Calu3 (cell line): ENCODE measurements at regions not wholly inside any gene's neighbourhood (a gene's known extent, or its start where the extent isn't known, plus 50 kb on each side); places are given as distances from the start of the nearest gene placed in this dataset.

ENCODE experiments used
- BruUV-seq: library from RNA; stranded (reverse); fragments of 400-500 nt; replicated peaks from 2 replicates; lab custom pipeline; 2021; lab: Mats Ljungman, UMichigan
- CTCF ChIA-PET: fragments of 300-600 bp; sonication (Branson Sonifier 250); formaldehyde crosslinking; loops from one replicate; lab custom pipeline; 2022; ENCODE audit warnings: antibody characterized with exemption; lab: Charles Lee
- DNase-seq: peaks from one replicate; pipeline ENCODE4 v3.0.0; 2022
- H3K27ac Mint-ChIP-seq: one replicate; pipeline ENCODE4 v1.8.0; 2022; ENCODE audit warnings: mixed read lengths; ENCODE audit not compliant: unreplicated experiment
- H3K27me3 Mint-ChIP-seq: one replicate; pipeline ENCODE4 v1.8.0; 2022; ENCODE audit warnings: mixed read lengths; ENCODE audit not compliant: unreplicated experiment
- H3K36me3 Mint-ChIP-seq: one replicate; pipeline ENCODE4 v1.8.0; 2022; ENCODE audit warnings: mild to moderate bottlenecking, moderate library complexity, mixed read lengths; ENCODE audit not compliant: insufficient read depth, unreplicated experiment
- H3K4me1 Mint-ChIP-seq: one replicate; pipeline ENCODE4 v1.8.0; 2022; ENCODE audit warnings: mild to moderate bottlenecking, low read depth, mixed read lengths; ENCODE audit not compliant: unreplicated experiment
- H3K4me3 Mint-ChIP-seq: one replicate; pipeline ENCODE4 v1.8.0; 2022; ENCODE audit warnings: mild to moderate bottlenecking, low read depth, moderate library complexity, mixed read lengths; ENCODE audit not compliant: unreplicated experiment
- H3K9me3 Mint-ChIP-seq: one replicate; pipeline ENCODE4 v1.8.0; 2022; ENCODE audit warnings: low read depth, mixed read lengths; ENCODE audit not compliant: unreplicated experiment
- intact Hi-C: fragments of 100-400 bp; cut with micrococcal nuclease; formaldehyde crosslinking; loops from one replicate; pipeline ENCODE4 v1.10.0; 2022; ENCODE audit not compliant: unreplicated experiment
- TF ChIP-seq, protein P1 (sequence below): fragments of 200-600 bp; IDR thresholded peaks from one replicate; pipeline ENCODE4 v1.8.0; 2022; ENCODE audit warnings: antibody characterized with exemption; ENCODE audit not compliant: unreplicated experiment

DNA sequence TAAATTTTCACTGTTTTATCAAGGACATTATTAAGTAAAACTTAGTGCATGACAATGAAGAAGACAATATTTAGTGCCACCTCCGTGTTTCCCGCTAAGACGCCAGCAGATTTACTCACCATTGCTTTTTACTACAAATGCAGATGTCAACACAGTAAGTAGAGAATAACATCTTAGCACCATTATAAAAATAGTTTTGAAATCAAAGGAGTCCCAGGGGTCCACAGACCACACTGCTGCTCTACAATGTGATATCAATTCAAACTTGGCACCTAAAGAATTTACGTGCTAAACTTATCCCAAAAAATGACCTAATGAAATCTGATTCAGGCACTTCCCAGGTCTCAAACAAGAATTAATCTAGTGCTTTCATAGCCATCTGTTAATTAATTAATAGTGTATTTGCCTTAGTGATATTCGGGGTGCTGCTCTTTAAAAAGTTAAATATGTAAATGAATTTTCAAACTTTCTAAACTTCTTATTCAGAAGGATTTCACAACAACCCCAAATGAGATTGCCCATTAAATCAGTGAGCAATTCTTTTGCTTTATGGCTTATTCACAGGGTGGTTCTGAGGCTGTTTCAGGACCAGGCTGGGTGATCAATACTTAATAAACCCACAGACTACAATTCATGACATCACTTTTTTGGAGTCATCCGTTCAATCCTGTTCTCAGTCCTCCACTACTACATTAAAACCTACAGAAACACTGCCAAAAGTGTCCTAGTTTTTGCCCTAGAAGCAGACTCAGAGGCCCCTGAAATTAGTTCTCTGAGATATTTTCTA lies 161.3 kb upstream of the LMNTD1 start:
- no peaks in the 10 kb centered on the region for H3K27me3 Mint-ChIP-seq
- no peaks in the 10 kb centered on the region for H3K36me3 Mint-ChIP-seq
- H3K4me3 Mint-ChIP-seq: no peak overlapping the region
- no peak for DNase-seq
- H3K9me3 Mint-ChIP-seq: peaks cover 2% of the 10 kb centered on the region
- TF ChIP-seq, protein P1, sequence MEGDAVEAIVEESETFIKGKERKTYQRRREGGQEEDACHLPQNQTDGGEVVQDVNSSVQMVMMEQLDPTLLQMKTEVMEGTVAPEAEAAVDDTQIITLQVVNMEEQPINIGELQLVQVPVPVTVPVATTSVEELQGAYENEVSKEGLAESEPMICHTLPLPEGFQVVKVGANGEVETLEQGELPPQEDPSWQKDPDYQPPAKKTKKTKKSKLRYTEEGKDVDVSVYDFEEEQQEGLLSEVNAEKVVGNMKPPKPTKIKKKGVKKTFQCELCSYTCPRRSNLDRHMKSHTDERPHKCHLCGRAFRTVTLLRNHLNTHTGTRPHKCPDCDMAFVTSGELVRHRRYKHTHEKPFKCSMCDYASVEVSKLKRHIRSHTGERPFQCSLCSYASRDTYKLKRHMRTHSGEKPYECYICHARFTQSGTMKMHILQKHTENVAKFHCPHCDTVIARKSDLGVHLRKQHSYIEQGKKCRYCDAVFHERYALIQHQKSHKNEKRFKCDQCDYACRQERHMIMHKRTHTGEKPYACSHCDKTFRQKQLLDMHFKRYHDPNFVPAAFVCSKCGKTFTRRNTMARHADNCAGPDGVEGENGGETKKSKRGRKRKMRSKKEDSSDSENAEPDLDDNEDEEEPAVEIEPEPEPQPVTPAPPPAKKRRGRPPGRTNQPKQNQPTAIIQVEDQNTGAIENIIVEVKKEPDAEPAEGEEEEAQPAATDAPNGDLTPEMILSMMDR: no peak
- BruUV-seq: no TSS peak
- intact Hi-C loops: no loop called here
- H3K27ac Mint-ChIP-seq: no peak overlapping the region
- no peaks in the 10 kb centered on the region for H3K4me1 Mint-ChIP-seq
- CTCF ChIA-PET: no interaction called here

DNA sequence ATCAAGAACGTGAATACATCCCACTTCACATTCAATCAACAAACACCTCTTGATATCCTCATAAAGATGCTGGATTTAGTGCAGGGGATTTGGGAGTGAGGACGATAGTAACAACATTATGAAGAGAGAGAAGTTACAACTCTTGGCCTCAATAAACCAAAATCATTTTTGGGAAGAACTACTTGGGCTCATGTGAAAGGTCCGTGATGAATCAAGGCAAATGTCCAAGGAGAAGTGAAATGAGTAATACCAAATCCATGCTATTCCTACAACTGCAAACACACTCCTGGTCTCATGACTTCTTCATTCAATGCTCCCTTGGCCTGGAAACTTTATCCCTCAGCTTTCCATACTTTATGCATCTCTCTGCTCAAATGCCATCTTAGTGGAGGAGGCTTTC lies 162.0 kb upstream of the LMNTD1 start:
- peaks cover 2% of the 10 kb centered on the region for H3K9me3 Mint-ChIP-seq
- CTCF ChIA-PET: no interaction called here
- H3K36me3 Mint-ChIP-seq: no peaks in the 10 kb centered on the region
- H3K27ac Mint-ChIP-seq: no peak overlapping the region
- intact Hi-C loops: no loop called here
- BruUV-seq: no TSS peak
- TF ChIP-seq, protein P1: no peak
- no peak for DNase-seq
- H3K27me3 Mint-ChIP-seq: no peaks in the 10 kb centered on the region
- H3K4me1 Mint-ChIP-seq: no peaks in the 10 kb centered on the region
- no peak overlapping the region for H3K4me3 Mint-ChIP-seq

DNA sequence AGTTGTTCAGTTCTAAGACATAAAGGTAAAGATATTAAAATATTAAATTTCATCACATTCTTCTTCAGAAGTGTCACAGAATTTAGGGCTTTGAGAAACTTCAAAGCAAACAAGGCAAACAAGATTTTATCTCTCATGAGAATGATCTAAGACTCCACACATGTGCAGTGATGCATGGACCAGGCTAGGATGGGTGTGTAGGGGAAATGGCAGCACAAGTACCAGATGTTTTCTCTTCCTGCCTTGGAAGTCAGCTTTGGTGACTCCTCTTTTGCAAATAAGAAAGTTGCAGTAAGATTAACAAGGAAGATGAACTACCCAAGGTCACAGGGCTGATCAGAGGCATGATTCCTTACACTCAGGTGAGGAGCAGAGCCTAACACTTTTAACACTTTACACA lies 163.8 kb upstream of the LMNTD1 start:
- Mint-ChIP-seq H3K27me3 (no peaks in the 10 kb centered on the region), H3K9me3 (peaks cover 2% of the 10 kb centered on the region), H3K27ac (no peak overlapping the region), H3K4me1 (no peaks in the 10 kb centered on the region), H3K4me3 (no peak overlapping the region), H3K36me3 (no peaks in the 10 kb centered on the region)
- TF ChIP-seq, protein P1: no peak
- no peak for DNase-seq
- intact Hi-C loops: no loop called here
- no TSS peak for BruUV-seq
- CTCF ChIA-PET: no interaction called here

DNA sequence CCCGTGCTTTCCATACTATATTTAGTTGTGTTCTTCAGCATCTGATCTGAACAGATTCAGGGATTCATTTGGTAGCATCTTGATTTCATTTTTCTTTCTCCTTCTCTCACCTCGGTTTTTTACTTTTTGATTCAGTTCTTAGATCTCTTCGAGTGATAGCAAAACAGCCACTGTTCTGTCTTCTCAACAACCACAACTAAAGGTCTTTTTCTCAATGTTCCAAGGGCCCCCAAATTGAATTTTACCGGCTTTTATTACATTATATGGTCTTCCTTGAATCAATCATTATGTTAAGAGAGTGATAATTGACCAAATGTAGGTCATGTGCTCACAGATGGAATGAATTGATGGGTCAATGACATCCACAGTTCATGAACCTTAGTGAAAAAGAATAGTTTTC lies 164.5 kb upstream of the LMNTD1 start:
- Mint-ChIP-seq H3K9me3 (peaks cover 2% of the 10 kb centered on the region), H3K36me3 (no peaks in the 10 kb centered on the region), H3K4me3 (no peak overlapping the region), H3K27ac (no peak overlapping the region), H3K27me3 (no peaks in the 10 kb centered on the region), H3K4me1 (no peaks in the 10 kb centered on the region)
- CTCF ChIA-PET: no interaction called here
- TF ChIP-seq, protein P1: no peak
- intact Hi-C loops: no loop called here
- DNase-seq: no peak
- no TSS peak for BruUV-seq
